GM19397 (cell line): ENCODE measurements at regions not wholly inside any gene's neighbourhood (a gene's known extent, or its start where the extent isn't known, plus 50 kb on each side); places are given as distances from the start of the nearest gene placed in this dataset.
"Not testable (repeated sequence)": the region's sequence is repeated elsewhere in the genome, so short reads cannot be mapped to it uniquely, and the experiment has no call there.

Experiments used
- ATAC-seq: cut with Tn5 transposase; IDR thresholded peaks from one replicate; pipeline ENCODE4 v1.9.1; 2021; ENCODE audit warnings: mild to moderate bottlenecking, moderate library complexity; ENCODE audit not compliant: unreplicated experiment

DNA sequence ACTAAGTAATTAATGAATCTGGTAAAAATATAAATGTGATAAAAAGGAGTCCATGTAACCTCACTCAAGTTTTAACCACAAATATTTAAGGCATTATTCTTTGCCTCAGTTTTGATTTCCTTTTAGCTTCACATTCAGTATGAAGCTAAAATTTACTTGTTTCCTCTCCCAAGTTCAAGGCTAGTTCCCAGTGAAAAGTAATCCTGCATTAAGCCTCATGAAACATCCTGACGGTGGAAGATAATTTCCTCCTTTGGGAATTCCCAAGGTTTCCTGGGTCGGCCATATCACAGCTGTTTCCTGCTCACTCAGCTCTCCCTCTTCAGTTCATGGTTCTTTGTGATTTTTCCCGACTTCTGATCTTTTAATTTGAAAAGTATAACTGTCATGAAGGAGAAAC is 1256.8 kb upstream of the FLRT2 start:
- ATAC-seq: no peak

DNA sequence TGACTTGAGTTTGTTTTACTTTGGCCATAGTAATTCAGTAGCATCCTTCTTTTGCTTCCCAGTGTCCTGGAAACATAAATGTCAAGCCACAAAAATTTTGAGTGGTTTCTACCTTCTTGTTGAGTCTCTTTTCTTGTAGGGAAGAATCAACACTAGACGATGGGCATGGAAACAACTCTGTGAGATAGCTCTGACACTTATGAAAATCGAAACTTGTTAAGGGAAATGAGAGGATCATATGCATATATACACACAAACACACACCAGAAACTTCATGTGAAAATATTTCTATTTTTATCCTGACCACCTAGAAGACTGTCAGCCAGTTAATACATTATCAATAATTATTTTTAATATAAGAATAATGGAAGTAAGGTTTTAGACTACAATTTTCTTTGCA is 1247.3 kb upstream of the FLRT2 start:
- ATAC-seq: no peak

DNA sequence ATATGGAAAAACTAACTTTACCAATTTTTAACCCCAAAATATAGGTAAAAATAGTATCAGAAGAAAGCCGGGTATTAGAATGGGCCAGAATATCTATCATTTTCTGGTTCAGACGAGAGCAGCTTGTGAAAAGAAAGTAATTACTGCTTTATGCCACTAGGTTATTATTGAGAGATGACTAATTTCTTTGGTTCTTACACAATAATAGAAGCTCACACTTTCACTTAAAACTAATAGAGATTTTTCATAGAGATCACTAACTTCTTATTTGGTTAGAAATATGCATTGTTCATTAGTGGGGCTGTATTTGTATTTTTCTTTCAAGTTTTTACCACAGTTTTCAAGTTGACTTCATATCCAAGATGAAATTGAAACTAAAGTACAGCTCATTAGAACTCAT is 1241.2 kb upstream of the FLRT2 start:
- ATAC-seq: no peak

DNA sequence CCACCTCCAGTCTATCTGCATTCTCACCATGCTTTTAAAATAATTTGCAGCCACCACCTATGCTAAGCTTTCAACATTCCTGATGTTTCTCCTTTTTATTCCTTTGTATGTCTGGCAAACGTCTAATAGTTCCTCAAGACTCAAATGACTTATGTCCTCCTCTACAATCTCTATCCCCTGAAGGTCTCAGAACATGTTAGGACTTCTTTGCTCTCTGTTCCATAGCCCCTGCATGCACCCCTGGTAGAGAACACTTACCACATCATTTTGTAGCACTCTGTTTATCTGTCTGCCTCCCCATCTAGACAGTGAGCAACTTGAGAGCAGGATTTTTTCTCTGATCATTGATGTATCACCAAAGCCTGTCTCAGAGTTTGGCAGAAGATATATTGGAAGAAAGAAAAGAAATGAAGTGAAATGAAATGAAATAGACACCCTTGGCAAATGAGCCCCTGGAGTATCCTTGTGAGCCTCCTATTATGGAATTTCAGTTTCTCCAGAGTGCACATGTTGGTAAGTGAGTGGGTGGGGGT is 1231.2 kb upstream of the FLRT2 start:
- ATAC-seq: no peak

DNA sequence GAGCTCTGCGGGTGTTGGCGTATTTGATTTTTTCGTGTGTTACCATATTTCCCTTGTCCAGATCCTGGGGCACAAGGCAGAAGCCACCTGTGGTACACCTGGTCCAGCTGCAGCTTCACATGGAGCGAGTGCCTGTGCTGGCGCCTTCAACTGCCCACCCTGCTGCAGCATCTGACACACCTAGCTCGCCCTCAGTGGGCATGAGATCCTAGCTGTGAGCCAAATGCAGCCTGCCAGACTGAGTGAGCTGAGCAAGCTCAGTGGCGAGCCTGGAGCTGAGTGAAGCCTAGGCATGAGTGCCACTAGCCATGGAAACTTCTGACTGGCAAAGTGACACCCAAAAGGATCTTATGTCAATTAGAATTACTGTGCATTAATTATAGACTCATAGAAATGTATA is 1226.8 kb upstream of the FLRT2 start:
- no peak for ATAC-seq

DNA sequence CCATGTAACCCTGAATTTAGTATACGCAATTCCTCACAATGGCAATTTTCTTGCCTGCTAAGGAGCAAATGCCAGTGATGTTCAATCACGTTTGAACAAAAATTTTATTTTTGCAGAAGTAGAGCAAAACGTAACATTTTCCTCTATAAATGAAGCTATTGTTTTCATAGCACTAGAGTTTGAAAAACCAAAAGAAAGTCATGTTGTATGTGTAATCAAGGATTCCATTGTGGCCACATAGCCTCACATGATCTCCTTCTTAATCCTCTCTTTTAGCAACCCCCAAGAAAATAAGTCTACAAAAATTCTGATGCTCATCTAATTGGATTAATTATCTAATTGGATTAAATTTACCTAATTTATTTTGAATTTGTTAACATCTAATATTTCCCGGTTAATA is 1217.4 kb upstream of the FLRT2 start:
- no peak for ATAC-seq

DNA sequence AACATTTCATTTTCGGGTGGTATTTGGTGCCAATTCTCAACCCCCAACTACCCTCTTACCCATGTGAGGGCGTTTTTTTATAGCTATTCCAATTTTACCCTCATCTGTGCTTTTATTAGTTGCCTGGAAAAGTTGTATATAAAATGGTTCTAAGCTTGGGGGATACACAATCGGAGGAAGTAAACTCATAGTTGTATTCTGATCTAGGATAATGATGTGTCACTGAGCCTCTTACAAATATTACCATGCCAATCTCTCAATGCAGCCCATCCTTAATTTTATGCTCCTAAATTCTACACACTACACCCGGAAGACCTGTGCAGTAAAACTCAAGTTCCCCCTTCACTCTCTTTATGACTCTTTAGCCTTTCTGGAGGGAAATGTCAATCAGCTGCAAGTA is 1206.5 kb upstream of the FLRT2 start:
- no peak for ATAC-seq

DNA sequence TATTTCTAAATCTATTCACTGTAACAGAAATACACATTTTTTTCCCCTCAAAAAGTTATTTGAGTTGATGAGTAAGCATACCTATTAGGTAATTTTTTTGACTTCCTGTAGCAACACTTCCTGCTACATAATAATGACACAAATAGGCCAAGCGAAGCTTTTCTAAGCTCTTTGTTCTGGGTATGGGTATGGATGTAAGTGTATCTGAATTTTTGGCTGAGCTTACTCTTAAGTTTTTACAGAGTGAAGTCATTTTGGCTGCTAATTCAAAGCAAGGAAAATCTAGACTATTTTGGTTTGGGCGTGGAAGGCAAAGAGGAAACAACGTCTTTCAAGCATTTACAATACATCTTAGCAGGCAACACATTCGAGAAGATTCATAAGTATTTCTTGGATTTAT is 1206.0 kb upstream of the FLRT2 start:
- ATAC-seq: no peak

DNA sequence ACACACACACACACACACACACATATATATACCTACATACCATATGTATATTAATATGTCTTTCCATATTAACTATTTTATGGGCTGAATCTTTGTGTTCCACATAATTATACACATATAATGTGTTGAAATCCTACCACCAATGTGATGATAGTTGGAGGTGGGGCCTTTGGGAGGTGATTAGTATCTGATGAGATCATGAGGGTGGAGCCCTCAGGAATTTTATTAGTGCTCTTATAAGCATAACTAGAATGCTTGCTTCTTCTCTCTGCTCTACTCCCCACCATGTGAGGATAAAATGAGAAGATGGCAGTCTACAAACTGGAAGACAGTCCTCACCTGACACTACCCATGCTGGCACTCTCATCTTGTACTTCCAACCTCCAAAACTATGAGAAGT is 1193.5 kb upstream of the FLRT2 start:
- ATAC-seq: no peak

DNA sequence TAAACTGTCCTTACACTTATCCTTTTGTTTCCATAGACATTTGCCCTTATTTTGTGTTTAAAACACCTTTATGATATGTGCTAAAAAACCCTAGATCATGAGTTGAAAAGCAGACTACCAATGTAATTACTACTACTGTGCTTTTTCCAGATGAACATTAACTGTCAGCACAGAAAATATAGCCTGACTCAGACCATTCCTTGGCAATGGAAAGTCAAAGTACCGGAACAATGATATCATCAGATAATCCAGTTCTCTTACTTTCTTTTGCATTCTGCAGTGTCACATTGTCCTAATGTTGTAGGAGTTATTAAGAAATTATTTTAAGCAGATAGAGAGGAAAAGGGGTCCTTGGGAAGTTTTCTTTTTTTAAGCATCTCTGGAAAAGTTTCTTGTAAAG is 1189.0 kb upstream of the FLRT2 start:
- ATAC-seq: no peak

DNA sequence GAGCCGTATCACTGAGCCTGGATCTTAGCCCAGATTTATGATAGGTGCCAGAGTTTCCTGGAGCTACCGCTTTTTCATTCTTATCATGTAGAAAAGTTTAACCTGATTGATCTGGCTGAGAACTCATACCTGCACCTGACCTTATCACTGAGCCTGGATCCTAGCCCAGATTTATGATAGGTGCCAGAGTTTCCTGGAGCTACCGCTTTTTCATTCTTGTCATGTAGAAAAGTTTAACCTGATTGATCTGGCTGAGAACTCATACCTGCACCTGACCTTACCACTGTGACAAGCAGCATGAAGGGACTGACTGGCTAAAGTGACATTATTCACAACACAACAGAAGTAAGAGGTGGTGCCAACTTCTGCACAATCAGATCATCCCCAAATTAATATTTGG is 1188.1 kb upstream of the FLRT2 start:
- ATAC-seq: not testable (repeated sequence)

DNA sequence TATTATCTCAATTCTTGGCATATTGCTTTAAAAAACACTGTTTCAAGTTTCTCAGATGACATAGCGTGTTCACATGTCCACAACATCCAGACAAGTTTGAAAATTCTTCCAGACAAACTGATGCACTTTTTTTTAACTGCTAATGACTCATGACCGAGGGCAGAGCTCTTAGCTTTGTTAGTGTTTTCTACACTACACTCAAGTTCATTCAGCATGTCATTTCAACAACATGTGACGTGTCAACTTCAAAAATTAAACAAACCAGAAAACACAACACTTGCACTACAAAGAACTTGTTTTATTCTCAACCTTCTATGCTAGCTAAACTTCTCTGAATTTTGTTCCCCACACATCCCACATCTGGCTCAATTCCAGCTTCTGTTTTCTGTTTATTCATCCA is 1186.3 kb upstream of the FLRT2 start:
- ATAC-seq: no peak

DNA sequence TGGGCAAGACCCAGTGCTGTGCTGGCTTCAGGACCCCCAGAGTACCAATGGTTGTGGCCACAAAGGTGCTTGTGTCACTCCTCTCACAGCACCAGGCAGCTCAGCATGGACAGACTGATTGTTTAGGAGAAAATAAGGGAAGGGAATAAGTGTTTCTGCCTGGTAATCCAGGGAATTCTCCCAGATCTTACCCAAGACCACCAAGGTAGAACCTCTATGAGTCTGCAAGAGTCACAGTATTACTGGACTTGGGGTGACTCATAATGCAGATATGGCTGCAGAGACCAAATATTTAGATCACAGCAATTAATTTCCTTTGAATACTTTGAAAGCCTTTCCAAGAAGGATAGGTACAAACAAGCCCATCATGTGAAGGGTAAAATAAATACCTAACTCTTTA is 1178.3 kb upstream of the FLRT2 start:
- ATAC-seq: no peak

DNA sequence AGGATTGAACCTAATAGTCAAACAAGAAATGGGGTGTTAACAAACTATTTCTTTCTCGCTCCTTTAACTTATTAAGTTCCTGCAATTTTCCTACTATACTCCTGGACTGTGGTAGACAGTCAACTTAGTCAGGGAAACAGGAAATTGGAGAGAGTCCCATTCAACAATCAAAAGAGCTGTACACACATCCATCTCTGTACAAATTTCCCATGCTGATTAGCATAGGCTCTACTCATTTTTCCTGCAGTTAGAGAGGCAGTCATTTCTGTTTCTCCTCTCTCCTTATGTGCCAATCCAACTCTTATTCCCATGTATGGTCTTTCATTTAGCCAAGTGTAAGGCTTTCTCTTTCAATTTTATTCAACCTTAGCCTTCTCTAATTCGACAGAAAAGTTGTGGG is 1168.5 kb upstream of the FLRT2 start:
- ATAC-seq: no peak

DNA sequence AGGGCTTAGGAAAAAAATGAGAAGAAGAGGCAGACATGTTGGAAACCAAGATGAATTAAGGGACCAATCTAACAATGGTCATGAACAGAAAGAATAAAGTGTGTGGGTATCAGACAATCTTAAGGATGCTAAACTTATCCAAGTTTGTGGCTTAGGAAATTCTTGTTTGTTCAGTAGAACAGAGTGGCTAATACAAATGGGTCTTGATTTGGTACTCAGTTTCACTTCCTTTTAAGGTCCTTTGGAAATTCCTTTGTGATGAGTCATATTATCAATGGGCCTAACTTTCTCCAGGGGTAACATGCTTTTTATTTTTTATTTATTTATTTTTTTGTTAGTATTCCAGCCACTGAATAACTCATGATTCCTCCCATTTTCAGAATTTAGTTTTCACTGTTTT is 1154.7 kb upstream of the FLRT2 start:
- no peak for ATAC-seq

DNA sequence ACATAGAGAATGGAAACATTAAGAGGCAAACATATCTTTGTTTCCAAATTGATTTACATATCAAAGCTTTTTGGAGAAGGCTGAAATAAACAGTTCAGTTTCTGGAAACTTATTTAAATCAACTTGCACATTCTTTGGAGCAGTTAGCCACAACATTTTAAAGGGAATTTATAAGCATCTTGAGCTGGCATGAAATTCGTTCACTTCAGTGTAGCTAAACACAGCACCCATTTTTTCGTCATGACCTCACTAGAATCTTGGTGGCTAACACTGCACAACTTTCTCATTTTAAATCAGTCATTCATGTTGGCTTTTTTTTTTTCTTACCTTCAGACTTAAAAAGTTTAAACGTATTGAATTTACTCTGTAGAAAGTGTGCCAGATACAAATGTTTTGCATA is 1139.9 kb upstream of the FLRT2 start:
- no peak for ATAC-seq

DNA sequence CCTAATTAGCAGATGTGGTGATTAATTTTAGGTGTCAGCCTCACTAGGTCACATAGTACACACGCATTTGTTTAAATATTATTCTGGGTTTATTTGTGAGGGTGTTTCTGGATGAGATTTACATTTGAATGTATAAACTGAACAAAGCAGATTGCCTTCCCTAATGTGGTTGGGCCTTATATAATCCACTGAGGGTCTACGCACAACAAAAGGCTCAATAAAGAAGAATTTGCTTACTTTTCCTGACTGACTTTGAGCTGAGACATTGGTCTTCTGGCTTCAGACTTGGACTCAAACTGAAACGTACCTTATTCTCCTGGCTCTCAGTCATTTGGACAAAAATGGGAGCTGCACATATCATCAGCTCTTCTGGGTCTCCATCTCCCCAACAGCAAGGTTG is 1132.3 kb upstream of the FLRT2 start:
- ATAC-seq: no peak

DNA sequence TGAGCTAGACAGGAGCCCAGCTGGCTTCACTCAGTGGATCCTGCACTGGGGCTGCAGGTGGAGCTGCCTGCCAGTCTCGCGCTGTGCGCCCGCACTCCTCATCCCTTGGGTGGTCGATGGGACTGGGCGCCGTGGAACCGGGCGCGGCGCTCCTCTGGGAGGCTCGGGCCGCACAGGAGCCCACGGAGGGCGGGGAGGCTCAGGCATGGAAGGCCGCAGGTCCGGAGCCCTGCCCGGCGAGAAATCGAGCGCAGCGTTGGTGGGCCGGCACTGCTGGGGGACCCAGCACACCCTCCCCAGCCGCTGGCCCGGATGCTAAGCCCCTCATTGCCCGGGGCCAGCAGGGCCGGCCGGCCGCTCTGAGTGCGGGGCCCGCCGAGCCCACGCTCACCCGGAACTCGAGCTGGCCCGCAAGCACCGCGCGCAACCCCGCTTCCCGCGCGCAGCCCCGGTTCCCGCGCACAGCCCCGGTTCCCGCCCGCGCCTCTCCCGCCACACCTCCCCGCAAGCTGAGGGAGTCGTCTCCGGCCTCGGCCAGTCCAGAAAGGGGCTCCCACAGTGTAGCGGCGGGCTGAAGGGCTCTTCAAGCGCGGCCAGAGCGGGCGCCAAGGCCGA is 1130.5 kb upstream of the FLRT2 start:
- ATAC-seq: no peak

DNA sequence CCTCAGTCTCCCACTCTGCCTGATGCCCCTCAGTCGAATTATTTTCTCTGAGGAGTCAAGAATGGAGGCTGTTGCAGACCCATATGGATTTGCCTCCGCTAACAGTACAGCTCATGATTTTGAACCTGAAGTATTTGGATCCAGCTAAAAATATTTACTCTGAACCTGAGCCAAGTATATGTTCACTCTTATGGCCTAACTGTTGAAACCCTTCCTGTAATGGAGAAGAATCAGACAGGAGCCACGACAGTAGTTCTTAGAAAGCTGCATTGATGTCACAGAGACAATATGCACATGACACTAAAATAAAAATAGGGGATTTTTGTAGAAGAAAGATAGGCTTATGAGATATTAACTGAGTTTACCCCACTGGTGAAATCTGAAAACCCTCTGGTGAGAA is 1128.3 kb upstream of the FLRT2 start:
- no peak for ATAC-seq

DNA sequence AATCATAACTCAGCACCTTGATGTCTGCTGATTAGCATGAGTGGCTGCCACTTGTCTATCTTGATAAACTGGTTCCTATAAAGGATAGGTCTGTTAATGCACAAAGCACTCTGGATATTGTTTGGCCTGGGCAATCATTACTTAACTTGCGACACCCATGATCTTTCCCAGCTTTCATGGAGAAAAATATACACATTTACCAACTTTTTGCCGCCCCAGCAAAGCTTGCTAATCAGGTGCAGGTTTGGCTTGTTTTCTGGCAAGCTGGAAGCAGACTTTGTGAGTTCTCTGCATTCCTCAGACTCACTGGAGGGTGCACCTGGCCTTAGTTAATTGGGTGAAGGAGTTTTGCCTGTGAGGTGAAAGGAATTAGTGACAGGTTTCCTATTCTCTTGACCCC is 1126.4 kb upstream of the FLRT2 start:
- no peak for ATAC-seq

DNA sequence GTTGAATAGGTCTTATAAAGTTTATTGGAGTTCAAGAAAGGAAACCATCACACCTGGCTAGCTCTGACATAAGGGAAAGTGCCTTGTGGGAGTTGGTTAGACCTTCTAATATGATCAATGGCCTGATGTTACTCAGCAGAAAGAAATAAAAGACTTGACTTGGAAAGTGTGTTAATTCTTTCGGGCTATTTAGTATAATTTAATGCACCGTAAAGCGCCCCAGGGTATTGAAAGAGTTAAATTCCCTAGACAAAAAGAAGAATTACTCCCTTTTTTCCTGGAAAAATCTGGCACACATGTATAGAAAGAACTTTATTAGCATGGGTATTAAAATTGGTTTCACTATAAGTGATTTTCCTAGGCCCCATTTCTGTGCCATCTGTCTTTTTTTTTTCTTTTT is 1125.7 kb upstream of the FLRT2 start:
- no peak for ATAC-seq

DNA sequence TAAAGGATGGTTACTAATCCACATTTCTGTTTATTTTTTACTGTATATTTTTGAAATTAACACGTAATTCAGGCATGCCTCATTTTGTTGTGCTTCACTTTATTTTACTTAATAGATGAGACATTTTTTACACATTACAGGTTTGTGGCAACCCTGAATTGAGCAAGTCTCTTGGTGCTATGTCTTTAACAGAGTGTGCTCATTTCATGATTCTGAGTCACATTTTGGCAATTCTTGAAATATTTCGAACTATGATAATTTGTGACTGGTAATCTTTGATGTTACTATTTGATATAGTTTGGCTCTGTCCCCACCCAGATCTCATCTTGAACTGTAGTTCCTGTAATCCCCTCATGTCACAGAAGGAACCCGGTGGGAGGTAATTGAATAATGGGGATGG is 1120.5 kb upstream of the FLRT2 start:
- ATAC-seq: no peak

DNA sequence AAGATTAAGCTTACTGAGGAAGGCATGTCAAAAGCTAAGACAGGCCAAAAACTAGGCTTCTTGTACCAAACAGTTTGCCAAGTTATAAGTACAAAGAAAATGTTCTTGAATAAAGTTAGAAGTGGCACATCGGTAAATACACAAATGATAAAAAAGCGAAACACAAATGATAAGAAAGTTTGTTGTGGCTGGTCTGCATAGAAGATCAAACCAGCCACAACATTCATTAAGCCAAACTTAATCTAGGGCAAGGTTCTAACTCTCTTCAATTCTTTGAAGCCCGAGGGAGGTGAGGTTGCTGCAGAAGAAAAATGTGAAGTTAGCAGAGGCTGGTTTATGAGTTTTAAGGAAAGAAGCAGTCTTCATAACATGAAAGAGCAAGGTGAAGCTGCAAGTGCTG is 1119.6 kb upstream of the FLRT2 start:
- ATAC-seq: no peak
